Activated gamma-delta T cell (primary cell): ENCODE measurements at regions not wholly inside any gene's neighbourhood (a gene's known extent, or its start where the extent isn't known, plus 50 kb on each side); places are given as distances from the start of the nearest gene placed in this dataset.
"Not testable (repeated sequence)": the region's sequence is repeated elsewhere in the genome, so short reads cannot be mapped to it uniquely, and the experiment has no call there.

ENCODE experiments used
- DNase-seq: peaks from one replicate; lab custom pipeline; 2025; lab: John Stamatoyannopoulos, UW

DNA sequence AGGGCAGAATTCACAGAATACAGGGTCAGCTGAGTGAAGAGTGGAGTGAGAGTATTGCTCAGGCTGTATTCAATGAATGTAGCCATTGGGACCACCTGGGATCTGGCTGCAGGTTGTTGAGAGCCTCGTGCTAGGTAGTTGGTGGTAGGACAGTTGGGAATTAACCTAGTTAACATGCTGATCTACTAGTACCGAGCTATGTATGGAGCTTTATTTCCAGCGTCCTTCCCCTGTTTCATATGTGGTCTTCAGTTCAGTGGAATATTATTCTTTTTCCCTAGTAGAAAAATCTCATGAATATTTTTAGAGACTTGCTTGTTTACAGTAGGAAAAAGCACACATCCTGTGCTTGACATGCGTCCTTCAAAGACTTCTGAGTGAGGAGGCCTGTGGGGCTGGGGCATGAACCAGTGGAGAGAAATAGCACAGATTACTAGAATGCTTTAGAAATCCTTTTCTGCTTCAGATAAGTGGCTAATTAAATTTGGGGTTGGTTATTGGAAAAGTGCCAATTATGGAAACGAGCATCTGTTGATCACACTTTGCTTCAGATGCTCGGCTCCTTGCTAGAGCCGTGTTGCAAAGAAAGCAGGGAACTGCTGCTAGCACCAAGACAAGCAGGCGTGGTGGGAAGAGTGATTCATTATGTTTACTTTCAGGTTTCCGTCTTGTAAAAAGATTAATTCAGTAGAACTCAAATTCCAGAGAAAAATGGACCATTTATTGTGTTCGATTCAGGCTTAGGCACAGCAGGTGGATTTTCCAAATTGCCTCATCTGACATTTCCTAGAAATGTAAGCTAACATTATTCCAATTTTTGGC is 53.6 kb downstream of the ARF6 start:
- no peak for DNase-seq

DNA sequence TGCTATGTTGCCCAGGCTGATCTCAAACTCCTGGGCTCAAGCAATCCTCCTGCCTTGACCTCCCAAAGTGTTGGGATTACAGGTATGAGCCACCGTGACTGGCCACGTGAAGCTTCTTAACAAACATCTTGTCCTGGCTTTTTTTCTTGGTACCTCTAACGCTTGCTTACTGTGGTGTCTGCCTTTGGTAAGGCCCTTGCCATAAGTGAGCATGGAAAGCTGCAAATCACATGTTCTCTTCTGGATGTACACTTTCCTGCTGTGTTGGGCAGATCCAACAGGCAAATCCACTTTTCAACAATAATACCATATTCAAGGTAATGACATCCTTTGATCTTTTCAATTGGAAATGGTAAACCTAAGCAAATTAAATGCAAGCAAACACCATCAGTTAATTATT is 54.6 kb downstream of the ARF6 start:
- DNase-seq = no peak

DNA sequence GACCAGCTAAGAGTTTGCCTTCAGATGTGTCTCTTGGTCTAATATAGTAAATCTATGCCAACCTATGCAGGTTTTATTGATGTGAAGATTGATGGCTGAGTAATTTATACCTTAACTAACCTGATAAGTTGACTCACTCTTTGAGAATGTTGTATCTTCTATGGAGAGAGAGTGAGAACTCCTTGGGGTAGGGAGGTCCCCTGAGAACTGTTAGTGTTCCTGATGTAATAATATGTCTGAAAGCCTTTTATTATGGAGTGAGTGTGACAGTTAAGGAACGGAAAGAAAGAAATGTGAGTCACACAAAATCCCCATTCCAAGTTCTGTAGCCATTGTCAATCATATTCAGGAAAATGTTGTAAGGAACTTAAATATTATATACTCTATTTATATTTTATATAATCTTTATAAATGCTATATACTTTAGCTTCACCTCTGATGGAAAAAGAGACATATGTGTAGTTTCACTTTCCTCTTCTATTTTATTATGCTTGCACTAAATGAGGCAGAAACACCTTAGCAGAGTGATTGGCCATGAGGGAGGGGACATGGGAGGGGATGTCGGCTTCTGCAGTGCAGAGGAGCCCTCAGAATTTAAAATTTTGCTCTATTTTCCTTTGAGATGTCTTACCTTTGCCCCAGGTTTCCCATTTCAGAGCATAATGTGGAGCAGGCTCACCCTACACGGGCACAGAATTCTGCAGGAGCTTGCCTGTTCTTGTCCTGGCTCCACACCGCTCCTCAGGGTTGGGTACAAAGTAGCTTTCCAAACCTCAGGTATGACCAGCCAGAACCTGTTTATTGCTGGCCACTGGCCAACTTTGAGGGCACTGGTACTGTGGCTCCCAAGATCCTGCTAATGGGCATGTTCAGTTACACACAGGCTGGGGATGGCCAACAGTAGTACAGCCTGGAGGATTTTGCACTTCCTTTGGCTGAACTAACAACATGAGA is 57.7 kb downstream of the ARF6 start:
- DNase-seq = no peak

DNA sequence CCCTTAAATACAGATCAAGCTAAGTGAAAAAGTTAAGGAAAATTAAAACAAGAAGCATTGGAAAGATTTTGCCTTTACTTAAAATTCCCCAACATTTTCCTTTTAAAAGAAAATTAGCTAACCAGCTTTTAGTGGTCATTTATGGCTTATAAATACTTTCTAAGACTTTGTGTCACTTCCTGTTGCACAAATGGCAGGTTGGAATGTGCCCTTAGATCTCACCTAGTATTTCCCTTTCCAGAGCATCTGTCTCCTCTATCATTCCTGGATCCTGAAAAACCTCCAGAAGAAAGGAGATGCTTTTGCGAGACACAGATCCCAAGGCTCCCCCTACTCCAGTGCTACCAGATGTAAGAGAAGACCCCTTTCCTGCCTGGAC is 58.3 kb downstream of the ARF6 start:
- DNase-seq = no peak

DNA sequence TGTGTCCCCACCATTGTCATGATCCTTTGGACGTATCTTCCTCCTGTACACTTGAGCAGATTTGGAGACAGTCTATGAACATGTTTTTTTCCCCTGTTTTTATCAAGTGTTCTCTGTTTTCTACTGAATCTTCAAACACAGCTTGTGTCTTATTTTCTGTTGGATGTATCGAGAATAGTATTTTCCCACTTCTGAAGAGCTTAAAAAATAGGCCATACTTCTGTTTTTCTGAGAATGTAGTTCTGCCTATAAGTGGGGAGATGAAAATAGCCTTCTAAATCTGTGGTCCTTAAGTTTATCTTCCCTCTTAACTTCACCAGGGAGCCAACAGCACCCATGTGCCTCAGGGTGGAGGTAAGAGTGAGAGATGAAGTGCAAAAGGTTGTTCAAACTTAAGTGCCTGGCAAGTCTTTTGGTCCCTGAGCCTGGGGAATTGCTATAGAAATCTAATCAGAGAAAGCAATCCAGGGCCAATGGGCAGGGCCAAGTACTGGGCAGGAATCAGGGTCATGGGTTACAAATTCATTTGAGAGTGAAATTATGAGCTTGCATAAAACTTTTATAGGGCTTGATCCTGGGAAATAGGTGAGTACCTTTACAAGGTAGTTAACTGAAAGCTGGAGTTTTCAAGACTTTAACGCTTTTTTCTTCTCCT is 58.9 kb downstream of the ARF6 start:
- no peak for DNase-seq

DNA sequence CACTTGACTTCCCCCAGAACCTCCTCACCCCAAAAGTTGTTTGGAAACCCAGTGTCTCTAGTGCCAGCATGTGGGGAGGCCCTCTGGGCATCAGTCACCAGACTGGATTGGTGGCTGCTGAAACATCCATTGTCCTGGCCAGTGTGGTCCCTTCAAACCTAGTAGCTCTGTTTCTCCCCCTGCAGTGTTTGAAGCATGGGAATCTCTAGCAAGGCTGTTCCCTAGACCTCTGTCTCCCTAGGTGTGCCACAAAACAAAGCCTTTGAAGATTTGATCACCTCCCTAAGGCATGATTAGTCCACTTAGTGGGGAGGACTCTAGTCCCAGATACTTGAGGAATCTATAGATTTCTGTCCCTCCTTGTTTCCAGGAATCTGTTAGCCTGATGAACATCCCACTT is 60.3 kb downstream of the ARF6 start:
- DNase-seq = no peak

DNA sequence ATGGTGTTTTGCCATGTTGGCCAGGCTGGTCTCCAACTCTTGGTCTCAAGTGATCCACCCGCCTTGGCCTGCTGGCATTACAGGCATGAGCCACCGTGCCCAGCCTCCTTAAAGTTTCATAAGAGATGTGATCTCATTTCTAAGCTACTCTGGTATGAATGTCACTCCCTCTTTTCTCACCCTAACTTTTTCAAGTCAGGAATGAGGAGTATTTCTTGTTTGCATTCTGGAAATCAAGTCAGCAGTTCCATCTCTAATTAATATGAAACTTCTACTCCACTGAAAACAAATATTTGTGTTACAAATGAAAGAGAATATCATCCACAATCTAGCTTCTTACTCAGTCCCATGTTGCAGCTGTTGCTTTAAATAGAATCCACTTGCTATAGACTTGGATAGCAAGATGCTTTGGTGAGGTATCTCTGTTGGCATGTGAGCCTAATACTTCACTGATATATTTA is 61.3 kb downstream of the ARF6 start:
- no peak for DNase-seq

DNA sequence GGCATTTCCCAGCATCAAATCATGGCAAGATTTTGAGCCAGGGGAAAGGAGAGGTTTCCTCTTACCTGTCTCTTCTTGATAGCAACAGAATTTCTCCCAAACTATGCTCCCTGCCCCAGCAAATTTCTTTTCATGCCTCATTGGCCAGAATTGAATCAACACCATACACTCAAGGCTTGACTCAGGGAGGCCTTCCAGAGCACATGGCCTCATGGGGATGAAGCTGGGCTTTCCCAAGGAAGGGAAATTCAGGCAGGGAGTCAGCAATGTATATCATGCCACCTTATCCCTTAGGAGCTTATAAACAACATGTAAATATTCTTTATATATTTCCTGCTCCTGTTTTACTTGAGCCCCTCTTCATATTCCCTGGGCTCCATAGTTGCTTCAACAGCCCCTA is 62.1 kb downstream of the ARF6 start:
- DNase-seq = no peak

DNA sequence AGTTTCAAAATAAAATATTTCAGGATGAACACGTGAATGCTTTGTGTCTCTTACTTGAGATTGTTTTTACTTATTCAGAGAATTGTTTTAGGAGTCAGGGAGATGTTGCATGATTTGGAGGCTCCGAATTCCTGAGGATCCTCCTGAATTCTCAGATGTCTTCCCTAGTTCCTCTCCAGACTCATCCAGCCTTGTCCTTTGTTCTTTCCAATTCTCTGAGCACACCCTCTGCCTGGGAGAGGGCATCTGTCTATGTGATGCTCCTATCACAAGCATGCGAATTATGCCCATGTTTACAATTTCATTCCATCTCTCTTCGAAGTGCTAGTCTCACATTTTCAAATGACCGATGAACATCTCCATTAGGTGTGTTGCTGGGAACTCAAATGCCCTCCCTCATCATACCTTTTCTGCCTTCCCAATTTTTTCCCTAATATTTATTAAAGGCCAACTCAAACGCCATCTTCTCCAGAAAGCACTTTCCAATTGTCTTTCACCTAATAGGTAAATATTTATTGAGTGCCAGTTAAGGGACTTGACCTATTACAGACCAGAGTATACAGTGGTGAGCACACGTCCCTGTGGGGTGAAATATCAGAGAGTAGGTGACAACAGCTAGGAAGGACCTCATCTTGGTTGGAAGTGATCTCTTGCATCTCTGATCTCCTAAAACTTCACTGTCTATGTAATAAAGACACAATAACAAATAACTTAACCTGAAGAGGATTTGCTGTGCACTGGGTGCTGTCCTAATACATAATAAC is 64.4 kb downstream of the ARF6 start:
- DNase-seq = no peak

DNA sequence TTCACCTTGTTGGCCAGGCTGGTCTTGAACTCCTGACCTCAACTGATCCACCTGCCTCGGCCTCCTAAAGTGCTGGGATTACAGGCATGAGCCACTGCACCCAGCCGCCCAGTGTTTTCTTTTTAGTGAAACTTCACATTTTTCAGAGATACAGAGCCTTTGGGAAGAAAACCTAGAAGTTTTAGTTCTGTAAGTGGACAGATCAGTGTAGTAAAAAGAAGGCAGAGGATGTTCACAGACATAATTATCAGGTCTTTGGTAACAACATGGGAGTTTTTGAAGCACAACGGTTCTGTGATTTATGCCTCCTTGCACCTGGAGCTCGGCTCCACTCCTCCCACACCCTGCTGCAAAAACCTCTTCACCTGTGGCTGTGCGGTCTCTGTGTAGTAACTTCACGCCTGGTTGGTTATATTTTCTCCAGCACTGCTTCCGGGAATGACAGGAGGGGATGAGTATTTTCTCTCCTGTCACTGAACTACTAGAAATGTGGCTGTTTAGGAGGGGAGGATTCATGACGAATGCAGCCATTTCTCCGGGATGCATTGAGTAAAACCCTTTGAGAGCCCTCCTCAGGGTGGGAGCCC is 67.0 kb downstream of the ARF6 start:
- DNase-seq = no peak

DNA sequence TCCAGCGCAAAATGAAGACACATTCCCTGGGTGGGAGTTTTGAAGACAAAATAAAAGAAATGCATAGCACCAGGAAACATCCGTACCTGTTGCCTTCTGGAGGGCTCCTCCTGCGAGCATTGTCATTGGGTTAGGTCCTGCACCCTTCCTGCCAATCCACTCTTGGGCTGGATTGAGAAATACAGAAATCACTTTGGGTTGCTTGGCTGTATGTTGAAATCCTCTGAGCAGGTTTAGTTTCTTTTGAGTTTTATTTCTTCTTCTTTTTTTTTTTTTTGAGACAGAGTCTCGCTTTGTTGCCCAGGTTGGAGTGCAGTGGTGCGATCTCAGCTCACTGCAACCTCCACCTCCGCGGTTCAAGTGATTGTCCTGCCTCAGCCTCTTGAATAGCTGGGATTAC is 67.6 kb downstream of the ARF6 start:
- no peak for DNase-seq

DNA sequence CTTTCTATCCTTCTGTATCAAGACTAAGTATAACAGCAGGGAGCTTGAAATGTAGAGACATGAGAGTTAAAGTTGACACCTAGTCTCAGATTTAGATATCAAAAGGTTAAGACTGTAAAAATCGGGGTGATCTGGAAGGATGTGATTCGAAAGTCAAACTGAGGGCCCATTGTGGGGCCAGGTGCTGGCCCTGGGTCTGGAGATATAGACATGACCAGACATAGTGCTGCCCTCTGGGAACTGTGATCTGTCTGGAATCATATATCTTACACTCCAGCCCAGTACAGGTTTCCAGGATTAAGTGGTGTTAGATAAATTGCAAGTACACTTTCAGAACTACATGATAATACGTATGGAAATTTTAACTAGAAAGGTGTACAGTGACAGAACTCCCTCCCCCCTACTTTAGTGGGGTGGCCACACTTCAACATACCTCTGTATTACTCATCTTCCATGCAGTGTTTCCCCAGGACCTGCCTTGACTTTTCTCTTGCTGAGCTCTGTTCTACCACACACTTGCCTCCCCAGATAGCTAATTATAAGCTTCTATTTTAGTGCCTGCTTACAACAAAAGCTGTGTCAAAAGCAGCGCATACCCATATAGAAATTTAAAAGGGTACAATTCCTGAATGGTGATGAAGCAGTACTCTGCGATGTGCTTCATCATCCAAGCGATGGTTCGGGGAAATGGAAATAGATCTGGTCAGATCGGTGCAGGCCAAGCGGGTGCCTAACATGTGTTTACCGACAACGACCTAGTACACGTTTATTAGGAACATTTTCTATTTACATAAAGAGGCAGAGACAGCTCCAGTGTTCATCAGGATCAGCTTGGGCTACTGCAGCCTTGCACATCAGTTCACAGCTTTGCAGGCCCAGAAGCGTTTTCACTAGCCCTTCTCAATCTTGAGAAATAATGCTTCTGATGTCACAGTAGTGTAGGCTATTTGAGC is 68.7 kb downstream of the ARF6 start:
- no peak for DNase-seq

DNA sequence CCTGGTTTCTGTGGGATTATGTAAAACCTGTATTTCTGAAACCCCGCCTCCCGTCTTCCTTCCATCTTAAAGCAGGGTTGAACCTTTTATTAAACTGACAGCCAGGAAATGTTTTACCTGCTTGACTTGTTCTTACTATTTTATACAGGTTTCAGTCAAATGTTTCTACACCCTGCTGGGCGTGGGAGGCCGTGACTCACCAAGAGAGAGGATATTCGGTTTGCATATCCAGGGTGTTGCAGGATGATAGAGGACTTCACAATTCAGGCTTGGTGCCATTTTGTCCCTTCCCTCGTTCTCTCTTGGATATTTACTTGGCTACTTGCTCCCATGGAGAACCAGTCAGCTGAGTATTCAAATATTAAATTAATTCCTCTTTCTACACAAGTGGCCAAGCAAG is 69.7 kb downstream of the ARF6 start:
- DNase-seq = no peak

DNA sequence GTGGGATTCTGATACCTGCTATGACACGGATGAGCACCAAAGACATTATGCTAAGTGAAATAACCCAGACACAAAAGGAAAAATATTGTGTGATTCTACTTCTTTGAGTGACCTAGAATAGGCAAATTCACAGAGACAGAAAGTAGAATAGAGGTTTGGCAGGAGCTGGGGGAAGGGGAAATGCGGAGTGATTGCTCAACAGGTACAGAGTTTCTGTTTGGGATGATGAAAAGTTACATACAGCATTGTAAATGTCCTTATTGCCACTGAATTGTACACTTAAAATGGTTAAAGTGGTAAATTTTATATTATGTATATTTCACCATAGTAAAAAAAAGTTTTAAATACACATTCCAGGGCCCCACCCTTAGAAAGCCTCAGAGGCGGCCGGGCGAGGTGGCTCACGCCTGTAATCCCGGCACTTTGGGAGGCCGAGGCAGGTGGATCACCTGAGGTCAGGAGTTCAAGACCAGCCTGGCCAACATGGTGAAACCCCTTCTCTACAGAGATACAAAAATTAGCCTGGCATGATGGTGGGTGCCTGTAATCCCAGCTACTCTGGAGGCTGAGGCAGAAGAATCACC is 72.3 kb downstream of the ARF6 start:
- DNase-seq = not testable (repeated sequence)

DNA sequence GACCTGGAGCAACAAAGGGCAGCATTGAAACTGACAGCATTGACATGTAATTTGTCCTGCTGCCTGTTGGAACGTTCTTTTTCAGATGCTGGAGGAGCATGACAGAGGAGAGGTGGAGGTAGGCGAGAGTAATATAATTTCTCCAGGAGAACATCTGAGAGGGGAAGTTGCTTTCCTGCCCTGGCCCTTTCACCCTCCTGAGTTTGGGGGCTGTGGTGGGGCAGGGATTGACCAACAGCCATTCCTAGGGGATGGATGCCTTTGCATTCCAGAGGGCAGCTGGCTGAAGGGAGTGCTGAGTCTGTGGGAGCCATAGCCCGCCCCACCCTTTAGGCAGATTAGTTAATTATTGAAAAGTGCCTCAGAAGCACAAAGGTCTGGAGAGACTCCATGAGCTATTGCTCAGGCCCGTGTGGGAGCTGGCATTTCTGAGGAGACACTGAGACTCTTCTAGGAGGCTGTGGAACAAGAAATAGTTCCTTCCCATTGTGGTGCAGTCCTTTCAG is 73.5 kb downstream of the ARF6 start:
- DNase-seq = no peak

DNA sequence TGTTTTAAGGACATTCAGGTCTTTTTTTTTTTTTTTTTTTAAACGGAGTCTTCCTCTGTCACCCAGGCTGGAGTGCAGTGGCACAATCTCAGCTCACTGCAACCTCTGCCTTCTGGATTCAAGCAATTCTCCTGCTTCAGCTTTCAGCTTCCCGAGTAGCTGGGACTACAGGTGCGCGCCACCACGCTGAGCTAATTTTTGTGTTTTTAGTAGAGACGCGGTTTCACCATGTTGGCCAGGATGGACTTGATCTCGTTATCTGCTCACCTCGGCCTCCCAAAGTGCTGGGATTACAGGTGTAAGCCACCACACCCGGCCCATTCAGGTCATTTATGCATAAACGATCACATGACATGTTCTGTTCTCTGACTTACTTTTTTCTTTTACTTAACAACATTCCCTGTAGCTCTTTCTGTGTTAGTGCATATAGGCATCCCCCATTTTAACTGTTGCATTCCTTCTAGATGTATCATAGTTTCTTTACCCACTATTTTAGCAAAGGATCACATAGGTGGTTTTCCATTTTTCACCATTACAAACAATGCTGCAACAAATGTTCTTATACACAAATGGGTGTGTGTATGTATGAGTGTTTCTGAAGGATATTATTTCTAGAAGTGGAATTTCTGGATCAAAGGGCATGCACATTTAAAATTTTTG is 74.2 kb downstream of the ARF6 start:
- no peak for DNase-seq

DNA sequence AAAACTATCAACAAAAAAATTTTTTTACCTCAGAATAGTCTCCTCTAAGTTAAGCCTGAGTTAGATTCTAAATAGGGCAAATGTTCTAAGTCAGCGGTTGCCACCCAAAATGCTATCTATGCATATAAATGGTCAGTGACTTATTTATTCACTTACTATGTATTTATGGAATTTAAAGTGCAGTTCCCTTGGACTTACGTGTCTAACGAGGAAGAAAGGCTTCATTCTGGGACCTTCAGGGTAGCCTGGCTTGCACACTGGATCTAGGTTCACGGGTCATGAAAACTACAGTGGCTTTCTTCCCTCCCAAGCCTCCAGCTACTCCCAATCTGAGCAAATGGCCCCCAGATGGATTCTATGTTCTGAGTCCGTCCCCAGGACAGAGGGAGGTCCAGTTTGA is 77.1 kb downstream of the ARF6 start:
- DNase-seq = no peak

DNA sequence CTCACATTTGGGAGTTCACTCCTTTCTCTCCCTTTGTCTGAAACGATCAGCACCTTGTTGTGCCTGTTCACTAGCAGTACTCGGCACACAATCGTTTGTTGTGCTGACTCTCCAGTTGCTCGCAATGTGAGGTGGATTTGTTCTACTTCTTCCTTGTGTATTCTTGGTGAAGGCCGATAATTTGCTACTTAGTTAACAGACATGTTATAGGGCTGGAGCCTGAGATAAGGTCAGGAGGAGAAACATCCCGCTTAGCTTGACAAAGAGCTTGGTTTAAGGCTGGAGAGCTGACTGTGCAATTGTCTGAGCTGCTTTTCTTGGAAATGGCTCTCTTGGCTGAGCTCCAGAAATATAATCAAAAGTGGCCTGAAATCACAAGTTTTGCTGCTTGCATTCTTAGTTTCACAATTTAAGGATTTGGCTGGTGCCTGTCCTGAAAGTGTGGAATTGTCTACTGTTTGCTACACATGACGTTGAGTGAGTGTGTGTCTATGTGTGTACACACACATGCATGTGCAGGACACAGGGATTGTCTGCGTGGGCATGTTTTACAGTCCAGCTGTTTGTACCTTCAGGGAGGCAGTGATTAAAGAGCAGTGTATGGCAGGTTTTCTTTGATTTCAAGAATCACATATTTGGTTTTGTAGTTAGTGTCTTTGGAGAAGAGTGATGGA is 77.7 kb downstream of the ARF6 start:
- no peak for DNase-seq
